Neutrophil (primary cell): ENCODE measurements at regions not wholly inside any gene's neighbourhood (a gene's known extent, or its start where the extent isn't known, plus 50 kb on each side); places are given as distances from the start of the nearest gene placed in this dataset.

Experiments
- H3K27ac ChIP-seq: fragments of 200-600 bp; sonication (generic); 2 replicates; pipeline ENCODE4 v1.5.1; 2016; ENCODE audit warnings: mild to moderate bottlenecking, moderate library complexity
- H3K27me3 ChIP-seq: fragments of 200-600 bp; sonication (generic); 2 replicates; pipeline ENCODE4 v1.6.0; 2016; ENCODE audit warnings: mild to moderate bottlenecking
- H3K36me3 ChIP-seq: fragments of 200-600 bp; sonication (generic); 2 replicates; pipeline ENCODE4 v1.5.1; 2017
- H3K4me1 ChIP-seq, 2 experiments: fragments of 200-600 bp in 1 of 2; sonication (generic) in 1 of 2; 1 replicate in 1 of 2; 2 replicates in 1 of 2; pipeline versions ENCODE4 v1.5.1 to v1.6.1; 2013 to 2016; ENCODE audit warnings: low read depth in 1 of 2, low read length in 1 of 2, mild to moderate bottlenecking in 1 of 2, moderate library complexity in 1 of 2; ENCODE audit not compliant: control insufficient read depth in 1 of 2, insufficient read depth in 1 of 2
- H3K4me3 ChIP-seq, 2 experiments: fragments of 200-600 bp in 1 of 2; sonication (generic) in 1 of 2; 1 replicate in 1 of 2; 2 replicates in 1 of 2; pipeline ENCODE4 v1.5.1; 2013 to 2016; ENCODE audit warnings: low read depth in 1 of 2, low read length in 1 of 2, mild to moderate bottlenecking in 1 of 2, moderate library complexity in 1 of 2
- H3K9me3 ChIP-seq: fragments of 200-600 bp; sonication (generic); 2 replicates; pipeline ENCODE4 v1.5.1; 2016
- CTCF ChIP-seq: fragments of 200-600 bp; sonication (generic); IDR thresholded peaks from 2 replicates; pipeline ENCODE4 v1.5.1; 2016; ENCODE audit warnings: antibody characterized with exemption

GRCh38 chr3:182527745-182528144, 265.6 kb upstream of the ATP11B start:
- Histone ChIP-seq H3K27ac (no peak overlapping the region), H3K4me3 (no peak overlapping the region), H3K36me3 (no peaks in the 10 kb centered on the region), H3K9me3 (no peaks in the 10 kb centered on the region), H3K4me1 (no peaks in the 10 kb centered on the region), H3K27me3 (no peaks in the 10 kb centered on the region)
- TF ChIP-seq CTCF: no peak

GRCh38 chr3:182530316-182530715, 263.0 kb upstream of the ATP11B start:
- no peak overlapping the region for H3K27ac ChIP-seq
- no peak for TF ChIP-seq CTCF
- no peaks in the 10 kb centered on the region for H3K9me3 ChIP-seq

GRCh38 chr3:182533394-182533793, 259.9 kb upstream of the ATP11B start:
- no peak overlapping the region for H3K27ac ChIP-seq
- no peak overlapping the region for H3K4me3 ChIP-seq
- H3K27me3 ChIP-seq: no peaks in the 10 kb centered on the region
- no peaks in the 10 kb centered on the region for H3K4me1 ChIP-seq
- no peaks in the 10 kb centered on the region for H3K9me3 ChIP-seq
- no peaks in the 10 kb centered on the region for H3K36me3 ChIP-seq
- TF ChIP-seq CTCF: no peak

More at GRCh38 chr3:182530316-182530715, 263.0 kb upstream of the ATP11B start:
- Histone ChIP-seq H3K36me3 (no peaks in the 10 kb centered on the region), H3K27me3 (no peaks in the 10 kb centered on the region), H3K4me1 (no peaks in the 10 kb centered on the region), H3K4me3 (no peak overlapping the region)

- H3K4me1 ChIP-seq: no peaks in the 10 kb centered on the region
- no peak for TF ChIP-seq CTCF
- no peaks in the 10 kb centered on the region for H3K9me3 ChIP-seq
- H3K27ac ChIP-seq: no peak overlapping the region
- no peaks in the 10 kb centered on the region for H3K27me3 ChIP-seq
- no peaks in the 10 kb centered on the region for H3K36me3 ChIP-seq
- no peak overlapping the region for H3K4me3 ChIP-seq
These were observed 248.8 kb upstream of the ATP11B start for GRCh38 chr3:182544542-182544941.

GRCh38 chr3:182562274-182562673, 231.0 kb upstream of the ATP11B start:
- H3K27ac ChIP-seq: no peak overlapping the region
- H3K36me3 ChIP-seq: no peaks in the 10 kb centered on the region
- TF ChIP-seq CTCF: no peak
- no peaks in the 10 kb centered on the region for H3K4me1 ChIP-seq
- no peaks in the 10 kb centered on the region for H3K9me3 ChIP-seq
- H3K27me3 ChIP-seq: no peaks in the 10 kb centered on the region
- no peak overlapping the region for H3K4me3 ChIP-seq
